HG02623 (cell line): ENCODE measurements at regions not wholly inside any gene's neighbourhood (a gene's known extent, or its start where the extent isn't known, plus 50 kb on each side); places are given as distances from the start of the nearest gene placed in this dataset.
"Not testable (repeated sequence)": the region's sequence is repeated elsewhere in the genome, so short reads cannot be mapped to it uniquely, and the experiment has no call there.

Experiments
- ATAC-seq: cut with Tn5 transposase; IDR thresholded peaks from one replicate; pipeline ENCODE4 v1.9.1; 2021; ENCODE audit warnings: moderate library complexity; ENCODE audit not compliant: unreplicated experiment

DNA sequence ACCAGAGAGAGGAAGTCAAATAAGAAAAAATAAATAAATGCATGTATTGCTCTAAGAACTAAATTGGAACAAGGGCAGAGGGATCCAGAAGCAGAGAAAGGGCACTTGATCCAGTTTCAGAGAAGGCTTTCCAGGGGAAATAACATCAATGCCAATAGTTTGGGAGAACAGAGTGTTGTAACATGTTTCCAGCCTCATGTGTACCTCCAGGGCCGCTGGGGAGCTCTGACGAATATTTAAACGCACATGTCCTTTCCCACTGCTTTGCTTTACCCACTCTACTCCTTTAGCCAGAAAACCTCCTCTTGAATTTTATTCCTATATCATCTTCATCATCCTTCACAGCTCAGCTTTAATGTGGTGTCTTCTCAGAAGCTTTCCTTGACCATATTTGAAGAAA, 233.7 kb downstream of the ENC1 start:
- ATAC-seq: no peak

DNA sequence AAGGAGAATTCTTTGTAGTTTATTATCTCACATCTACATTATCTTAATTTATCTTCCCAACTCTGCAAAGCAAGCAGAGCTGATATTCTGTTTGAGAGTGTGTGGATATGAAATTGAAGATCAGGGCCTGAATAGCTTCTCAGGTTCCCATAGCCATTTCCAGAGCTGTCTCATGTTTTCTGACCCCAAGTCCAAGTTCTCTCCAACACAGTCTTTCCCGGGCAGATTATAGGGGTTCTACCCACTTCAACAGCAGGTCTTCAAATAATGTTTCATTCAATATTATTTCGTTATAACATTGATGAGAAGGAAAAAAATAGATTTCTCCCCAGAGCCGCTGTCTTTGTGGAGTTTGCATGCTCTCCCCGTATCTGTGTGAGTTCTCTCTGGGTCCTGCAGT, 234.9 kb downstream of the ENC1 start:
- ATAC-seq: no peak

DNA sequence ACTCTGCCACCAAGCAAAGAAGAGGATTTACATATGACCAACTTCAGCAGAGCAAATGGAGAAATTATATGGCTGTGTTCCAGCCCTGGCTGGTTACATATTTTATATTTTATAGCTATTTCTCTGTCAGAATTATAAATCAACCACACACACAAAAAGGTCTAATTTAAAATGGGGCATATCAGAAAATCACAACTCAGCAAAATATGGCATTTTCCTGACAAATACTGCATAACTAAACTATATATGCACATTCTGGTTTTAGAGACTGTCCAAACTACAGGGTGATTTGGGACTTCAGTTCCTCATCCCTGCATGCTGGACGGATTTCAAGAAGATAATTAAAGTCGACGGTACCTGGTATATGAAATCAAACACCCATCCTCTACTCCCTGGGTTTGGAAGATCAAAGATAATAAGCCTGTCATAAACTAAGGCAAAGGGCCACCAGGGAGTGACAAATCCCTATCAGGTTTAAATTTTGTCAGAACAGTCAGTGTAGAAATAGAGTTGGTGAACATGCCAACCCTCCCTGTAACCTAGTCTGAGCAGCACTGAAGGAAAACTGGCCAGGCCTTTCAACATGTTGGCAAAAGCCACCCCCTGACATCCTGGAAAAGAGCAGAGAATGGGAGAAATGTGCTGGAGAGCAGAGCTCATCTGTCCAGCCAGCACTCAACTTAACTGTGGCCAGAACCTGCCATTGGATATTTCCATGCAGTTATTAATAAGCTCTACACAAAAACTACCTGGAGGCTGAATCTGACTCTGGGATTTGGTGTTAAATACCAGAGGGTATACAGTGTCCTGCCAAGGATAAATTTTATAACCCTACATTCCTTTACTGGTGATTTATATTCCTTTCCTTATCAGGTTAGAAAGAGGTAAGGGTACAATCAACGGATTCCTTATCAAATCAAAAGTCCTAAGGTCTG, 235.7 kb downstream of the ENC1 start:
- ATAC-seq: no peak

- ATAC-seq: no peak
Measured at GRCh38 chr5:74403771-74404170, 236.8 kb downstream of the ENC1 start.

GRCh38 chr5:74402553-74402952, 238.0 kb downstream of the ENC1 start:
- no peak for ATAC-seq

GRCh38 chr5:74401946-74402320, 238.6 kb downstream of the ENC1 start:
- no peak for ATAC-seq

DNA sequence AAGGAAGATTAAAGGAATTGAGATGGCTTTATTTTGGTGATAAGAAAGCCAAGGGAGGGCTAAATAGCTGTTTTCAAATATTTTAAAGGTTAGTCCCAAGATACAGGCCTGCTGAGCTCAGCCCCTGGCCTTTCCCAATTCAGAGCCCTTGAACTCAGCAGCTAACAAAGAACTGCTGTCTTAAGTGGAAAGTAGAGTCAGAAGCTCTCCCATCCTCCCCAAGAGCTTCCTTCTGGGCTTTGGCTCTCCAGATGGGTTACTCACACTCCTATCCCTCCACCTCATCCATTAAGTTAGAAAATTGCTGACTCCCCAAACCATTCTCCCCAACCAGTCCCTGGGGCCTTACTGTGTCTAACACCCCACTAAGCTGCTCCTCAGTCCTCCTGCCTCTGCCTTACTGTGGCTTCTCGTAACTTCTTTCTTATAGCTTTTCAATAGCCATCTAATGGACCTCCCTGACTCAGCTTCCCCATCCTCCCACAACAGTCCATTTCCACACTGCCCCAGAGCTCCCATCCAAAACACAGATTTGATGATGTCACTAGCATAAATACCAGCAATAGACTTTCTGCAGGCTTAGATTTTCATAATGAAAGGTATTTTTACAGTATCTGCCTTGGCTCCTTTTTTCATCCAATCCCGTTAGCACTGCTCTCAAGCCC, 239.1 kb downstream of the ENC1 start:
- no peak for ATAC-seq

DNA sequence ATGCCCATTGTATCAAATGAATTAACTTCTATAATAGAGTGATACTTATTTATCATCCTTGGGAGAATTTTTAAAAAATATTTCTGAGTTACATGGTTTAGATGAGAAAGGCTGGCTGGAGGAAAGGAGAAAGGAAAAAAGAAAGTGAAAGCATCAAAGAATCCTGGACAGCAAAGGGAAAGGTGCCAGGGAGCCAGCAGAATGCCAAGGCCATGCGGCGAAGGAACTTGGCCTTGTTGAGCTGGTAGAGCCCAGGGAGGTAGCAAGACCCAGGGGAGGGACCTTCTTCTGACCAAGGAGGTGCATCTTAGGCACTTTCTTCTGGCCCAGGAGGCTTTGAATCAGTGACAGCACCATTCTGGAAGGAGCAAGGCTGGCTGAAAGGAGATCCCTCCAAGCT, 240.5 kb downstream of the ENC1 start:
- ATAC-seq: no peak

- no peak for ATAC-seq
Measured at GRCh38 chr5:74396913-74397622, 243.5 kb downstream of the ENC1 start.

- ATAC-seq: no peak
Measured at GRCh38 chr5:74394916-74395880, 245.3 kb downstream of the ENC1 start.

GRCh38 chr5:74394528-74394915, 246.0 kb downstream of the ENC1 start:
- no peak for ATAC-seq

- ATAC-seq: no peak
Measured at GRCh38 chr5:74393943-74394342, 246.6 kb downstream of the ENC1 start.

DNA sequence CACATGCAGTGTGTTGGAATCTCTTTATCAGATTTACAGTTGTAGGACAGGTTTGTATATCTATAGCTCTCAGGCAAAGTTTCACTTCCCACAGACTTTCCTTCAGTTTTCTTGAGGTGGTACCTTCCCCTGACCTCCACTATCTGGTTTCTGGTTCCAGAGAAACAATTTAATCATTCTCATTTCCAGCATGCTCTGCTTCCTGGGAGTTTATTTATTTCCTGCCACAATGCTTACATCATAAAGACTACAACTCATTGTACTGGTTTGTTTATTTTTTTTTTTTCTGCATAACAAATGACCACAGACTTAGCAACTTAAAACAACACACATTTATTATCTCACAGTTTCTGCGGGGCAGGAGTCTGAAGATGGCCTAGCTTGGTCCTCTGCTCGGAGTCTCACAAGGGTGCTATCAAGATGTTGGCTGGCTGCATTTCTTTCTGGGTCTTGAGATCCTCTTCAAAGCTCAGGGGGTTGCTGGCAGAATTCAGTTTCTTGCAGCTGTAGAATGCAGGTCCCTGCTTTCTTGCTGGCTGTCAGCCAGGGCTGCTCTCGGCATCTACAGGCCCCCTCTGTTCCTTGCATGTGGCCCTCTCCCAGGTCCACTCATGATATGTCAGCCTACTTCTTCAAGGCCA, 247.7 kb downstream of the ENC1 start:
- no peak for ATAC-seq

GRCh38 chr5:74391410-74391809, 249.1 kb downstream of the ENC1 start:
- ATAC-seq: no peak

DNA sequence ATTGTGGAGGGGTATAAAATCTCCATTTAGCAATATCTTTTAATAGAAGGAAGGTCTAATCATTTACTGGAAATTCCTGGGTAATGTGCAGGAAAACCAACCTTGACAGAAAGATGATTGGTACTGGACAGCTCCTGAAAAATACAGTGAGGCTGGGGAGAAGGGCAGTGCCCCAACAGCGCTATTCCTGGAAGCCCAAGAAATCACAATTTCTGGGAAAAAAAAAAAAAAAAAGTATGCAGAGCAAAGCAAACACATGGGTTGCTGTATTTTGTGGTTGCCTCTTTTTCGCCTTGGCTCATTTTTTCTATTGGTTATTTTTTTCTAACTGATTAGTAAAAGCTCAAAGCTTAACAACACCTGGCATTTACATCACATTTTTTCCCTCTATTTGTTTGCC, 249.7 kb downstream of the ENC1 start:
- no peak for ATAC-seq

DNA sequence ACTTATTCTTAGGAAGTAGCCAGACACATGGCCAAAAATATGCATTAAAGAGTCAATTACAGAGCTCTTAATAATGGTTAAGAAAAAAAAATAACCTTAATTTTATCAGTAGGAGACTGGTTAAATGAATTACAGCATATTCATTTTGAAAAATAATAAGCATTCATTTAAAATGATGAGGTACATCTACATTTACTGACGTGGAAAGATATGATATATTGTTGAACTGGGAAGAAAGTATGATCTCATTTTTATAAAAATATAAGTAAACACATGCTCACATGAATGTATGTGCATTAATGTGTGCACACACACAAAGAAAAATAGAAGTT, 250.3 kb downstream of the ENC1 start:
- no peak for ATAC-seq

DNA sequence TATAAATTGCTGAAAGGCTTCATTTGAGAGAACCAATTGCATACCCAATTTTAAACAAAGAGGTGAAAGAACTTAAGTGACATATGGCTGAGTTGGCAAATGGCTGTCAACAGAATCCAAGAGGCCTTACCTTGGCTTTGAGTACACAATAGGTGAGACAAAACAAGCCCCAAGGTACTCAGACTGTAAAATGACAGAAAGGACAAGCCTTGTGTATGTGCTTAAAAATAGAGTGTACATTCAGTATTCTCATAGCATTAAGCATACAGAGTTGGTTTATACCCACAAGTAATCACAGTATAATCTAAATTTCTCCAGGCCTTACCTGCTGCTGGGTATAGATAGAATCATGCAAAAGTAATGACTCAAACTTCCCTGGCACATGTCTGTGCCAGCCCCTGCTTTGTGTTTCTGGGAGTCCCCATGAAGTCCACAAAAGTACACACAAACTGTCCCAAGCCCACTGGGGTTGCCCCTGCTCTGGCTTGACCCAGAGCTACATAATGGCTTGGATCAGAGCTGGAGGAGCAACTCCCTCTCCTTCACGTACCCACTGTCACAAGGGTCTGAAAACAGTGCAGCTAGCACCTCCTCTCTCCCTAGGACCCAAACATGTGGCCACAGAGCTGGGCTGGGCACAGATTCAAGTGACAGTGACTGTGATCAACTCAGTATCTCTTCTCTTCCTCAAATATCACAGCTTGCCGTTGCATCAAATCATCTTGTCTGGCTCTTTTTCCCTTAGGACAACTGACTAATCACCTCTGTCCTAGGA, 250.8 kb downstream of the ENC1 start:
- ATAC-seq: no peak

GRCh38 chr5:74388411-74388810, 252.1 kb downstream of the ENC1 start:
- not testable (repeated sequence) for ATAC-seq

DNA sequence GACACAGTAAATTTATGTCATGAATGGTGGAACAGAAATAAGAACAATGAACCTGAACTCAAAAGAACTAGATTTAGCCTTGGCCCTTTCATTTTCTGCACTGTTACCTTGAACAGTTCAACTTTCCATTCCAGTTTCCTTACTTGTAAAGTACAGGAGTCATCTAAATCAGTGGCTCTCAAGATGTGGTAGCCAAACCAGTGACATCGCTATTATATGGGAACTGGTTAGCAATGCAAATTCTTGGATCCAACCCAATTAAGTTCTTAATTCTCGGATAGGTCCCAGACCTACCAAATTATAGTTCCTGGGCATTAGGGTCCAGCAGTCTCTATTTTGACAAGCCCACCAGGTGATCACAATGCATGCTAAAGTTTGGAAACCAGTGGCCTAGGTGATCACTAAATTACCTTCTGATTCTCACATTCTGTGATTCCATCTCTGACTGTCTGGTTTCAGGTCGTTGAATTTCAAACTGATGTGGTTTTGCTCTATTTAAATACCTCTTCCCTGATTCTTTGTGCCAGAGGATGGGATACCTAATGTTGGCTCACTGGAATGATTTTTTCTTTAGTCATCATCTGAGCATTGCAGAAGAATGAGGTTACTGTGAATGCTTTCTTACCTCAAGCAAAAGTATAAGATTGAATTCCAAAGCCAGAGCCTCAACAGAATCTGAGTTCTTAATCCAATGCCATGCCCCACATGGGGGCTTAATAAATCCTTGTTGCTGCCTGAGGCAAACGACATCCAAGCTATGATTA, 253.8 kb downstream of the ENC1 start:
- no peak for ATAC-seq
